ENCODE measurements at regions not wholly inside any gene's neighbourhood (a gene's known extent, or its start where the extent isn't known, plus 50 kb on each side); places are given as distances from the start of the nearest gene placed in this dataset.

GRCh38 chr4:1558205-1558604, 125.9 kb downstream of the FAM53A start:
- TF ChIP-seq, protein P1, sequence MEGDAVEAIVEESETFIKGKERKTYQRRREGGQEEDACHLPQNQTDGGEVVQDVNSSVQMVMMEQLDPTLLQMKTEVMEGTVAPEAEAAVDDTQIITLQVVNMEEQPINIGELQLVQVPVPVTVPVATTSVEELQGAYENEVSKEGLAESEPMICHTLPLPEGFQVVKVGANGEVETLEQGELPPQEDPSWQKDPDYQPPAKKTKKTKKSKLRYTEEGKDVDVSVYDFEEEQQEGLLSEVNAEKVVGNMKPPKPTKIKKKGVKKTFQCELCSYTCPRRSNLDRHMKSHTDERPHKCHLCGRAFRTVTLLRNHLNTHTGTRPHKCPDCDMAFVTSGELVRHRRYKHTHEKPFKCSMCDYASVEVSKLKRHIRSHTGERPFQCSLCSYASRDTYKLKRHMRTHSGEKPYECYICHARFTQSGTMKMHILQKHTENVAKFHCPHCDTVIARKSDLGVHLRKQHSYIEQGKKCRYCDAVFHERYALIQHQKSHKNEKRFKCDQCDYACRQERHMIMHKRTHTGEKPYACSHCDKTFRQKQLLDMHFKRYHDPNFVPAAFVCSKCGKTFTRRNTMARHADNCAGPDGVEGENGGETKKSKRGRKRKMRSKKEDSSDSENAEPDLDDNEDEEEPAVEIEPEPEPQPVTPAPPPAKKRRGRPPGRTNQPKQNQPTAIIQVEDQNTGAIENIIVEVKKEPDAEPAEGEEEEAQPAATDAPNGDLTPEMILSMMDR (IDR thresholded peaks at IDR 0.05), result no peak
- no peak for ATAC-seq
- Histone ChIP-seq H3K36me3 (ENCODE audit: low read depth) (no peaks in the 10 kb centered on the region), H3K4me1 (ENCODE audit: low read depth) (no peaks in the 10 kb centered on the region), H3K4me3 (no peak overlapping the region), H3K9me3 (no peaks in the 10 kb centered on the region)
- intact Hi-C loops (cut with DNase I, micrococcal nuclease), result no loop called here
- no peak for DNase-seq

DNA sequence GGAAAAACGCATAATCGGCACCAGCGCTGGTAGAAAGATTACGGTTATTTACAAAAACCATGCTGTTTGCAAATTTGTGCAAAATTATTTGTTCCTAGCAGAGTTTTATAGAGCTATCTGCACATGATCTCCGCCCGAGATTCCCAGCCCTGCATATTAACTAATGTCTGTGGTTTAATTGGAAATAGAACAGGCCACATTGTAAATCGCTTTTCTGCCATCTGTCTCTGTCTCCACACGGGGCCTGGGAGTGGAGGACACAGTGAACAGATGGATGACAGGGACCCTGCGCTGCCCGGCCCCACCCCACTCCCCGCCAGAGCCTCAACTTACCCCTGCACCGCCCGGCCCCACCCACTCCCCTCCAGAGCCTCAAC, 126.9 kb downstream of the FAM53A start:
- TF ChIP-seq, protein P1 (IDR thresholded peaks at IDR 0.05), result no peak
- H3K9me3 ChIP-seq, result no peaks in the 10 kb centered on the region
- intact Hi-C loops (cut with DNase I, micrococcal nuclease), result no loop called here
- DNase-seq (no peak), ATAC-seq (no peak)
- H3K4me3 ChIP-seq, result no peak overlapping the region
- no peaks in the 10 kb centered on the region for H3K36me3 ChIP-seq (ENCODE audit: low read depth)
- H3K4me1 ChIP-seq (ENCODE audit: low read depth), result no peaks in the 10 kb centered on the region

DNA sequence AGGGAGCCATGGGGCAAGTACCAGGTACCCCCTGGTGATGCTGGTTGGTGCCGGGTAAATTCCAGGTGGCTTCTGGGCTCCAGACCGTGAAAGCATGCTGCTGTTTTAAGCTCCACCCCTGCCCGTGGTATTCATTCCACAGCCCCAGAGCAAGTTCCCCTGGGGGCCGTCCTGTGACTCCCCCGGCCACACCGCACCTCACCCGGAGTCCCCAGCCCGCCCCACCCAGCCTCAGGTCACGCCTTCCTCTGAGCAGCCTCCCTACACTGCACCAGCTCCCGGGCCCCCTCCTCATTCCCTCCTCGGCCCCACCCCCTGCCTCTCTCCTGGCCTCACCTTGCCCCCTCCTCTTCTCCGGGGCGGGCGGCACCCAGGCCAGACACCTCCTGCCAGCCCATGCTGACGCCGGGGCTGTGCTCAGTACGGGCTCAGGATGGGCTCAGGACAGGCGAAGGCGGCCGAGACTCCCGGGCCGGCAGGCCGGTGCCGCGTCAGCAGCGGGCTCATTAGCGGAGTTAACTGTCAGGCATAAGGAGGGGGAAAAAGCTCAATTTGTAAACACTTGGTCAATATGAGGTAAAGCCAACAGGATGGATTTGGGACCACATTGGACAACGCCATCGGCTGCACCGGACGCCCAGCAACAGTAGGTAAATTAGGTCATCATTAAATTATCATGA, 127.4 kb downstream of the FAM53A start:
- ATAC-seq (no peak), DNase-seq (no peak)
- intact Hi-C loops (cut with DNase I, micrococcal nuclease), result no loop called here
- TF ChIP-seq, protein P1 (IDR thresholded peaks at IDR 0.05), result no peak
- Histone ChIP-seq H3K9me3 (no peaks in the 10 kb centered on the region), H3K4me3 (no peak overlapping the region), H3K4me1 (ENCODE audit: low read depth) (no peaks in the 10 kb centered on the region), H3K36me3 (ENCODE audit: low read depth) (no peaks in the 10 kb centered on the region)

DNA sequence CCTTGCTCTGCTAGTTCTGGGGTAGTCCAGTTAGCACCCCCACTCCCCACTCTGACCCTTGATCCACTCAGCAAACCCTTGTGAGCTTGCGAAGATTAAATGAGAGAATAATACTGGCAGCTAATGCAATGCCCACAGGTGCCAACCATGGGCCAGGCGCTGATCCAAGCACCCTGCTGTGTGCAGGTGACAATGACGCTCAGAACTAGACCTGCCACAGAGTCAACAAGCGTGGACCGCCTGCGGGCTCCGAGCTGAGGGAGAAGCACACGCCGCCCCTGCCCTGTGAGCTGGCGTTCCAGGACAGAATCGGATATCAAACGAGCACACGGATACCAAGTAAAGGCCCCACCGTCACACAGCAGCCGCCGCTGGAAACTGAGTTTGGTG, 129.2 kb downstream of the FAM53A start:
- Histone ChIP-seq H3K36me3 (ENCODE audit: low read depth) (no peaks in the 10 kb centered on the region), H3K4me3 (no peak overlapping the region), H3K4me1 (ENCODE audit: low read depth) (no peaks in the 10 kb centered on the region), H3K9me3 (no peaks in the 10 kb centered on the region)
- intact Hi-C loops (cut with DNase I, micrococcal nuclease), result no loop called here
- ATAC-seq (no peak), DNase-seq (no peak)
- TF ChIP-seq, protein P1 (IDR thresholded peaks at IDR 0.05), result no peak

DNA sequence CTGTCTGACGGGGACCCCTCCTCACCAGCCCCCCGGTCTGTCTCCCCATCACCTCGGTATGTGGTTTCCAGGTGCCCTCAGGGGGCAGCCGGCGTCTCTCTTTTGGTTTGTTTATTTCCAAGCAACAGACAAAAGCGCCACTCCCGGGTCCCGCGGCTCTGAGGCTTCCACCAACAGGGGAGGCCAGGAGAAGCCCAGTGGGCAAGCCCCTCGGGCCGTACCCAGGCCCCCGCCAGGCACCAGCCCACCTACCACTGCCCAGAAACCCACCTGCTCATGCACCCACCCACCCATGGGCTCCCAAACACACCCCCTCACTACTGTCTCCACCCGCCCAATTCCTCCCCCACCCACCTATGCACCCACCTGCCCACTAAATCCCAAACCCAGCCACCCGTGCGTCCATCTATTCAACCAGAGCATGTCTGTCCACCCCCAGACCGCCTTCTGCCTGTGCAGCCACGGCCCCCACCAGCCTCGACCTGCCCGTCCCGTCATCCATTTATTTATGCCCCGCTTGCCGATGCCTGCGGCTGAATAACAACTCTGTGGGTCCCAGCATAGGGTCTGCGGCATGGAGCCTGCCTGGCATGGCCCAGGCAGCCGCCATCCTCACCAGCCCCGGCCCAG, 129.8 kb downstream of the FAM53A start:
- no peak for ATAC-seq
- Histone ChIP-seq H3K9me3 (no peaks in the 10 kb centered on the region), H3K4me3 (no peak overlapping the region), H3K4me1 (ENCODE audit: low read depth) (no peaks in the 10 kb centered on the region), H3K36me3 (ENCODE audit: low read depth) (no peaks in the 10 kb centered on the region)
- TF ChIP-seq, protein P1 (IDR thresholded peaks at IDR 0.05), result no peak
- no peak for DNase-seq
- intact Hi-C loops (cut with DNase I, micrococcal nuclease), result no loop called here
